OCI-LY7 (cell line): ENCODE measurements at regions not wholly inside any gene's neighbourhood (a gene's known extent, or its start where the extent isn't known, plus 50 kb on each side); places are given as distances from the start of the nearest gene placed in this dataset.

Experiments used
- BruUV-seq: library from RNA; stranded (reverse); fragments of 400-500 nt; replicated peaks from 2 replicates; lab custom pipeline; 2021; lab: Mats Ljungman, UMichigan
- CTCF ChIA-PET: fragments of 300-600 bp; sonication (Branson Sonifier 250); formaldehyde crosslinking; loops from one replicate; lab custom pipeline; 2022; ENCODE audit warnings: antibody characterized with exemption; ENCODE audit not compliant: unreplicated experiment; lab: Charles Lee
- POLR2A ChIA-PET: fragments of 300-600 bp; sonication (Branson Sonifier 250); formaldehyde crosslinking; loops from one replicate; lab custom pipeline; 2022; ENCODE audit warnings: antibody characterized with exemption; lab: Charles Lee
- DNase-seq: peaks from one replicate; pipeline ENCODE4 v3.0.0-alpha.2; 2015; ENCODE audit warnings: low spot score
- H2AFZ ChIP-seq: fragments of 200-600 bp; sonication (generic), shearing (Covaris generic); 2 replicates; pipeline ENCODE4 v1.6.1; 2014; ENCODE audit warnings: mild to moderate bottlenecking, antibody characterized with exemption, low read length, moderate library complexity
- H3K27ac ChIP-seq: fragments of 200-600 bp; sonication (generic); 2 replicates; pipeline ENCODE4 v1.5.1; 2014; ENCODE audit warnings: mixed run types, low read depth, mild to moderate bottlenecking, moderate library complexity, low read length, inconsistent platforms; ENCODE audit not compliant: poor library complexity, severe bottlenecking
- H3K36me3 ChIP-seq: fragments of 200-600 bp; sonication (generic); 2 replicates; pipeline ENCODE4 v1.6.1; 2014; ENCODE audit warnings: mild to moderate bottlenecking, antibody characterized with exemption, low read length, moderate library complexity, mixed read lengths; ENCODE audit not compliant: insufficient read depth
- H3K4me1 ChIP-seq: fragments of 200-600 bp; sonication (generic); 2 replicates; pipeline ENCODE4 v1.5.1; 2014; ENCODE audit warnings: mild to moderate bottlenecking, low read length; ENCODE audit not compliant: insufficient read depth, poor library complexity, severe bottlenecking
- H3K4me2 ChIP-seq: fragments of 200-600 bp; sonication (generic); 2 replicates; pipeline ENCODE4 v1.6.1; 2014; ENCODE audit warnings: mild to moderate bottlenecking, low read length
- H3K4me3 ChIP-seq: fragments of 200-600 bp; sonication (generic); 2 replicates; pipeline ENCODE4 v1.5.1; 2014; ENCODE audit warnings: mild to moderate bottlenecking, low read depth, low read length; ENCODE audit not compliant: poor library complexity, severe bottlenecking
- H3K79me2 ChIP-seq: fragments of 200-600 bp; sonication (generic); 2 replicates; pipeline ENCODE4 v1.6.1; 2016; ENCODE audit warnings: low read depth, mild to moderate bottlenecking, low read length, moderate library complexity, mixed read lengths; ENCODE audit not compliant: insufficient read depth
- H3K9me2 ChIP-seq: fragments of 200-600 bp; sonication (generic); 2 replicates; pipeline ENCODE4 v1.6.1; 2016; ENCODE audit warnings: mild to moderate bottlenecking, low read length, mixed read lengths; ENCODE audit not compliant: insufficient read depth
- H3K9me3 ChIP-seq: fragments of 200-600 bp; sonication (generic); 2 replicates; pipeline ENCODE4 v1.6.1; 2014; ENCODE audit warnings: mild to moderate bottlenecking, mixed run types, low read length, mixed read lengths
- H4K20me1 ChIP-seq: fragments of 200-600 bp; sonication (generic); 2 replicates; pipeline ENCODE4 v1.6.1; 2014; ENCODE audit warnings: mild to moderate bottlenecking, antibody characterized with exemption, low read length, moderate library complexity, mixed read lengths; ENCODE audit not compliant: insufficient read depth
- CTCF ChIP-seq: fragments of 200-600 bp; sonication (generic); conservative IDR thresholded peaks from 2 replicates; pipeline ENCODE4 v1.5.1; 2014; ENCODE audit warnings: mild to moderate bottlenecking, antibody characterized with exemption, low read length, moderate library complexity, mixed read lengths
- EZH2phosphoT487 ChIP-seq: fragments of 200-600 bp; sonication (generic); IDR thresholded peaks from 2 replicates; pipeline ENCODE4 v1.6.1; 2018; ENCODE audit warnings: low read depth, borderline replicate concordance, mild to moderate bottlenecking, mixed run types, antibody characterized with exemption, low read length, moderate library complexity, mixed read lengths
- intact Hi-C: fragments of 100-400 bp; cut with micrococcal nuclease; formaldehyde crosslinking; loops from one replicate; pipeline ENCODE4 v1.10.0; 2022; ENCODE audit not compliant: unreplicated experiment

GRCh38 chr12:77256956-77257355 lies 191.6 kb upstream of the E2F7 start:
- H4K20me1 ChIP-seq = no peaks in the 10 kb centered on the region
- TF ChIP-seq CTCF = no peak
- TF ChIP-seq EZH2phosphoT487 = no peak
- H3K36me3 ChIP-seq = no peaks in the 10 kb centered on the region
- BruUV-seq = no TSS peak
- no peak overlapping the region for H2AFZ ChIP-seq
- H3K9me3 ChIP-seq = no peaks in the 10 kb centered on the region
- DNase-seq = no peak
- H3K27ac ChIP-seq = no peak overlapping the region
- H3K9me2 ChIP-seq = no peaks in the 10 kb centered on the region
- intact Hi-C loops = no loop called here
- no peak overlapping the region for H3K4me3 ChIP-seq
- no peaks in the 10 kb centered on the region for H3K79me2 ChIP-seq
- no peak overlapping the region for H3K4me2 ChIP-seq
- H3K4me1 ChIP-seq = no peaks in the 10 kb centered on the region
- ChIA-PET CTCF (no interaction called here), POLR2A (interaction anchor here (1.1 kb wide), 1 partner anchor 34 kb away, joined by 3 read pairs; no protein-coding TSS in a partner anchor)

- DNase-seq = no peak
- Histone ChIP-seq H2AFZ (no peak overlapping the region), H3K9me2 (no peaks in the 10 kb centered on the region), H3K4me3 (no peak overlapping the region), H3K27ac (no peak overlapping the region), H3K4me1 (no peaks in the 10 kb centered on the region), H3K79me2 (no peaks in the 10 kb centered on the region), H3K36me3 (no peaks in the 10 kb centered on the region), H4K20me1 (no peaks in the 10 kb centered on the region), H3K4me2 (no peak overlapping the region), H3K9me3 (no peaks in the 10 kb centered on the region)
- intact Hi-C loops = no loop called here
- no TSS peak for BruUV-seq
- ChIA-PET POLR2A (no interaction called here), CTCF (no interaction called here)
- TF ChIP-seq EZH2phosphoT487 (no peak), CTCF (no peak)
Observed at GRCh38 chr12:77253321-77253720, 188.0 kb upstream of the E2F7 start.

GRCh38 chr12:77251799-77252198 lies 186.4 kb upstream of the E2F7 start:
- no peaks in the 10 kb centered on the region for H3K79me2 ChIP-seq
- no peak overlapping the region for H3K4me3 ChIP-seq
- BruUV-seq = no TSS peak
- H2AFZ ChIP-seq = no peak overlapping the region
- H3K9me2 ChIP-seq = no peaks in the 10 kb centered on the region
- ChIA-PET POLR2A (no interaction called here), CTCF (no interaction called here)
- DNase-seq = no peak
- no peak for TF ChIP-seq CTCF
- TF ChIP-seq EZH2phosphoT487 = no peak
- no peak overlapping the region for H3K27ac ChIP-seq
- H3K4me1 ChIP-seq = no peaks in the 10 kb centered on the region
- no peak overlapping the region for H3K4me2 ChIP-seq
- H3K9me3 ChIP-seq = no peaks in the 10 kb centered on the region
- intact Hi-C loops = no loop called here
- no peaks in the 10 kb centered on the region for H3K36me3 ChIP-seq
- H4K20me1 ChIP-seq = no peaks in the 10 kb centered on the region
